ENCODE measurements at regions not wholly inside any gene's neighbourhood (a gene's known extent, or its start where the extent isn't known, plus 50 kb on each side); places are given as distances from the start of the nearest gene placed in this dataset.
A peak's percentile ranks its signal among the peaks of the same experiment; 100 is the strongest.

- no peak for DNase-seq
Measured at GRCh38 chr9:115210699-115211098, 92.7 kb upstream of the TNC start.

GRCh38 chr9:115211413-115212124 is 93.6 kb upstream of the TNC start:
- DNase-seq: no peak

GRCh38 chr9:115212125-115212605 is 94.2 kb upstream of the TNC start:
- no peak for DNase-seq

- DNase-seq: no peak
Measured at GRCh38 chr9:115212832-115213231, 94.9 kb upstream of the TNC start.

GRCh38 chr9:115213818-115214334 is 95.9 kb upstream of the TNC start:
- DNase-seq: peak; percentile 30

GRCh38 chr9:115216873-115217272 is 98.9 kb upstream of the TNC start:
- DNase-seq: no peak

- peak; percentile 31 for DNase-seq
Measured at GRCh38 chr9:115220319-115221005, 102.5 kb upstream of the TNC start.

- no peak for DNase-seq
Measured at GRCh38 chr9:115223471-115223870, 105.5 kb upstream of the TNC start.

- no peak for DNase-seq
Measured at GRCh38 chr9:115225459-115226116, 107.6 kb upstream of the TNC start.

GRCh38 chr9:115226152-115226551 is 108.2 kb upstream of the TNC start:
- no peak for DNase-seq

GRCh38 chr9:115229496-115229895 is 111.5 kb upstream of the TNC start:
- DNase-seq: no peak

- no peak for DNase-seq
Measured at GRCh38 chr9:115230924-115231515, 113.1 kb upstream of the TNC start.

- DNase-seq: no peak
Measured at GRCh38 chr9:115232181-115232774, 114.3 kb upstream of the TNC start.

GRCh38 chr9:115234094-115234493 is 116.1 kb upstream of the TNC start:
- DNase-seq: no peak

- DNase-seq: no peak
Measured at GRCh38 chr9:115235221-115235620, 117.3 kb upstream of the TNC start.

GRCh38 chr9:115237385-115237998 is 119.5 kb upstream of the TNC start:
- peak; percentile 84 for DNase-seq

GRCh38 chr9:115240676-115241075 is 122.7 kb upstream of the TNC start:
- DNase-seq: no peak

- no peak for DNase-seq
Measured at GRCh38 chr9:115241641-115242040, 123.7 kb upstream of the TNC start.

GRCh38 chr9:115249488-115249887 is 131.5 kb upstream of the TNC start:
- DNase-seq: no peak

- DNase-seq: no peak
Measured at GRCh38 chr9:115250621-115251032, 132.7 kb upstream of the TNC start.

- peak; percentile 95 for DNase-seq
Measured at GRCh38 chr9:115254287-115255180, 136.6 kb upstream of the TNC start.

Measured in NCI-H2171 (cell line).